NCI-H1694 (cell line): ENCODE measurements at regions not wholly inside any gene's neighbourhood (a gene's known extent, or its start where the extent isn't known, plus 50 kb on each side); places are given as distances from the start of the nearest gene placed in this dataset.
"Not testable (repeated sequence)": the region's sequence is repeated elsewhere in the genome, so short reads cannot be mapped to it uniquely, and the experiment has no call there.

Experiments used
- DNase-seq: peaks from one replicate; lab custom pipeline; 2025; lab: John Stamatoyannopoulos, UW

- DNase-seq = no peak
These were observed 56.1 kb downstream of the CAPZA3 start for GRCh38 chr12:18794000-18794399.

GRCh38 chr12:18797604-18798003 lies 59.7 kb downstream of the CAPZA3 start:
- no peak for DNase-seq

- DNase-seq = no peak
These were observed 60.8 kb downstream of the CAPZA3 start for GRCh38 chr12:18798535-18799361.

- no peak for DNase-seq
These were observed 61.6 kb downstream of the CAPZA3 start for GRCh38 chr12:18799561-18799960.

- no peak for DNase-seq
These were observed 67.8 kb downstream of the CAPZA3 start for GRCh38 chr12:18805516-18806248.

- no peak for DNase-seq
These were observed 69.8 kb downstream of the CAPZA3 start for GRCh38 chr12:18807714-18808113.

GRCh38 chr12:18808221-18808620 lies 70.3 kb downstream of the CAPZA3 start:
- DNase-seq = no peak

- DNase-seq = no peak
These were observed 72.8 kb downstream of the CAPZA3 start for GRCh38 chr12:18810537-18811253.

- no peak for DNase-seq
These were observed 73.4 kb downstream of the CAPZA3 start for GRCh38 chr12:18811273-18811672.

GRCh38 chr12:18813753-18814152 lies 75.8 kb downstream of the CAPZA3 start:
- DNase-seq = no peak

- DNase-seq = no peak
These were observed 80.8 kb downstream of the CAPZA3 start for GRCh38 chr12:18818579-18819268.

GRCh38 chr12:18819484-18819883 lies 81.6 kb downstream of the CAPZA3 start:
- no peak for DNase-seq

GRCh38 chr12:18823461-18823860 lies 85.5 kb downstream of the CAPZA3 start:
- no peak for DNase-seq

- DNase-seq = no peak
These were observed 86.4 kb downstream of the CAPZA3 start for GRCh38 chr12:18824287-18824686.

- no peak for DNase-seq
These were observed 87.2 kb downstream of the CAPZA3 start for GRCh38 chr12:18825138-18825537.

GRCh38 chr12:18827913-18828312 lies 90.0 kb downstream of the CAPZA3 start:
- DNase-seq = no peak

GRCh38 chr12:18828483-18828882 lies 90.6 kb downstream of the CAPZA3 start:
- no peak for DNase-seq

GRCh38 chr12:18828987-18829386 lies 91.1 kb downstream of the CAPZA3 start:
- DNase-seq = no peak

GRCh38 chr12:18832932-18833331 lies 95.0 kb downstream of the CAPZA3 start:
- not testable (repeated sequence) for DNase-seq

GRCh38 chr12:18837025-18837424 lies 99.1 kb downstream of the CAPZA3 start:
- peak; percentile 52 for DNase-seq

- DNase-seq = no peak
These were observed 99.6 kb downstream of the CAPZA3 start for GRCh38 chr12:18837505-18837904.

- DNase-seq = not testable (repeated sequence)
These were observed 103.1 kb downstream of the CAPZA3 start for GRCh38 chr12:18840997-18841396.
